Retina (tissue), 1 donor: ENCODE measurements at regions not wholly inside any gene's neighbourhood (a gene's known extent, or its start where the extent isn't known, plus 50 kb on each side); places are given as distances from the start of the nearest gene placed in this dataset.
A peak's percentile ranks its signal among the peaks of the same experiment; 100 is the strongest.
"Not testable (repeated sequence)": the region's sequence is repeated elsewhere in the genome, so short reads cannot be mapped to it uniquely, and the experiment has no call there.

Source experiments
- DNase-seq: peaks from one replicate; pipeline ENCODE4 v3.0.0-alpha.2; 2016

DNA sequence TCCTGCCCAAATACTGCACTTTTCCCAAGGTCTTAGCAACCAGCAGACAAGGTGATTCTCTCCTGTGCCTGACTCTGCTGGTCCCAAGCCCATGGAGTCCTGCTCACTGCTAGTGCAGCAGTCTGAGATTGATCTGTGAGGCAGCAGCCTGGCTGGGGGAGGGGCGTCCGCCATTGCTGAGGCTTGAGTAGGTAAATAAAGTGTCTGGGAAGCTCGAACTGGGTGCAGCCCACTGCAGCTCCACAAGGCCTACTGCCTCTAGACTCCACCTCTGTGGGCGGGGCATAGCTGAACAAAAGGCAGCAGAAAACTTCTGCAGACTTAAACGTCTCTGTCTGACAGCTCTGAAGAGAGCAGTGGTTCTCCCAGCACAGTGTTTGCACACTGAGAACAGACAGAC is 258.7 kb downstream of the ABCC12 start:
- not testable (repeated sequence) for DNase-seq

GRCh38 chr16:47895146-47895545 is 260.6 kb downstream of the ABCC12 start:
- no peak for DNase-seq

GRCh38 chr16:47892999-47893398 is 262.8 kb downstream of the ABCC12 start:
- peak; percentile 24 for DNase-seq

DNA sequence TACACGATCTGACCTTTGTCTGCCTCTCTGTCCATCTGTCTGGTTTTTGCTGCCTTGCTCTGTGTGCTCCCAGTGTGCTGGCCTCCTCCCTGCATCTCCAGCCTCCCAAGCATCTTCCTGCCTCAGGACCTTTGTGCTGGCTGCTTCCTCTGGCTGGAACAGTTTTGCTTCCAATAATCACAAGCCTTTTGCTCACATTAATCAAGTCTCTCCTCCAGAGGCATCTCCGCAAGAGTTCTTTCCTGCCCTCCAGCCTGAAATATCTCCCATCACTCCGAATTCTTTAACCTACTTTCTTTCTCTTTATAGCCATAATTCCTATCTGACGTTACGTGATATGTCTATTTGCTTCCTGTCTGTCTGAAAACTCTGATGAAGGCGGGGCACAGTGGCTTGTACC is 267.1 kb downstream of the ABCC12 start:
- no peak for DNase-seq

DNA sequence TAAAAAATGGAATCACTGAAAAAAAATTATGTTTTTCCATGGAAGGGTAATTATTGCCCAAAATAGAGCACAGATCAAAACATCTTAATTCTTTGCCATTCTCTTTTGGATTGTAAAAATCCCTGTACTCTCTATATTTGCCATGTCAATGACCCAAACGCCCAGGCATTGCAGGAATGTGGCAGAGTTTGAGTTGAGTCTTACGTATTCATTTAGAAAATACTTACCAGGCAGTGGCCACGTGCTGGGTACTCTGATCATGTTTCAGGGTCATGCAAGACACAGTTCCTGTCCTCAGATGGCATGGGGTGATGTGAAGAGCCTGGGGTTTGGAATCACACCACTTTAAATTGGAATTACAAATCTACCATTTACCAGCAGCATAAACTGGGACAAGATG is 267.7 kb downstream of the ABCC12 start:
- no peak for DNase-seq

DNA sequence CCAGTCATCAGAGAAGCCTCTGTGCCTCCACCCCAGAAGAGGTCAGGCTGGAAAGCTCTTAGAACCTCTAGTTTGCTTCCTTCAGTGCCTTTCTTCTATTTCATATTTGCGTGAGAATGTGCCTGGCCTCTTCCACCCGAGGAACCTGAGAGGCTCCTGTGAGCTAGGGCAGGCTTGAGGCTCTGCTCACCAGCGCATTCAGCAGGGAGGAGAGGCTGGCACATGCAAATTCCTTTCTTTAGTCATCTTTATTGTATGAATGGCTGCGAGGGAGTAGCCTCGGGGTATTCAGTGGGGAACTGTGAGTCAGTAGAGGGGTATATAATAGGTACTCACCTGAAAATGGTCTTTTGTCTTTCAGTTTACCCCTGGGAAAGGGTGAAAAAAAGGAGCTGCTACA is 268.3 kb downstream of the ABCC12 start:
- peak; percentile 53 for DNase-seq

DNA sequence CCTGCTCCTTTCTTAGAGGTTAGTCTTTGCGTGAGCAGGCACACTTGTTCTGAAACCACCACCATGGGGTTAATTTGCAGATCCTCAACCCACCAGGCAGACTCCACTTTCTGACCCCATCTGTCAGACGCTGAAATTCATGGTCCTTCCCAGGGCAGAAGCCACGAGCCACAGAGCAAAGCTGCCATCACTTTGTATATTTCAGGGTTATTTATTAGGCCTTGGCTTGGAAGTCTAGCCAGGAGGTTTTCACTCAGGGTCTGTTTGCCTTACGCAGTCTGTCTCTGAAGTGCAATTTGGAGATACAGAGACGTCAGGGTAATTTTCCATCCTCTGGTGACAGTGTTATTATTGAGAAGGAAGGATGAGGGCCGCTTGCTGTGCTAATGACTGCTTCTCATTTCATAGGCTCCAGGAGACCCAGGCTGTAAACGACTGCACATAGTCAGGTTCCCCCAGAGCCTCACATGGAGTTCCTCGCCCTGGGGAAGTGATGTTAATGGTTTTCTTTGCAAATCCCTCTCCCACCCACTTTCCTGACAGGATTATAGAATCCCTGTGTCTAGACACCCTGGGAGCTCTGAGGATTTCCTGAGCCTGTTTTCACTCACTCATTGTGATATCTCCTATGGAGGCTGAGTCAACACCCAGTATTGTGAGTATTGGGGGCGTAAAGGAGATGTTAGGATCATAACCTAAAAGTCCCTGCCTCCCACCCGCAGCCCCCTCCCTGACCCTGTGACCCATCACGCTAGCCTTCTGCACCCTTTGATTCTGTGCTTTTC is 269.0 kb downstream of the ABCC12 start:
- DNase-seq = peak; percentile 61

GRCh38 chr16:47886139-47886538 is 269.7 kb downstream of the ABCC12 start:
- DNase-seq = no peak

DNA sequence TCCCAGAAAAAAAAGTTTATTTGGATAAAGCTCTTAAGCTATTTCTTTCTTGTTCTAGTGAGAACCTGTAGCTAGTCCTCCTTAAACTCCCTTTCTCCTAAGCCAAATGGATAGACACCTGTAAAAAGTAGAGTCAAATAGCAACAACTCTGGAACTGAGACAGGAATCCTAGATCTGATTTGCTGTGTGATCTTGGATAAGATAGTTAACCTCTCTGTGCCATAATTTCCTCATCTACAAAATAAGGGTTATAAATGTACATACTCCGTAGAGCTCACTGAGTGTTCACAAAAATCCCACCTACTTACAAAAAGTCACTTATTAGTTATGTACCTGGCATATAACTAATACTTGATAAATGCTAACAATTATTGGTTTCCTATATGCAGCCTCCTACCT is 270.3 kb downstream of the ABCC12 start:
- no peak for DNase-seq

DNA sequence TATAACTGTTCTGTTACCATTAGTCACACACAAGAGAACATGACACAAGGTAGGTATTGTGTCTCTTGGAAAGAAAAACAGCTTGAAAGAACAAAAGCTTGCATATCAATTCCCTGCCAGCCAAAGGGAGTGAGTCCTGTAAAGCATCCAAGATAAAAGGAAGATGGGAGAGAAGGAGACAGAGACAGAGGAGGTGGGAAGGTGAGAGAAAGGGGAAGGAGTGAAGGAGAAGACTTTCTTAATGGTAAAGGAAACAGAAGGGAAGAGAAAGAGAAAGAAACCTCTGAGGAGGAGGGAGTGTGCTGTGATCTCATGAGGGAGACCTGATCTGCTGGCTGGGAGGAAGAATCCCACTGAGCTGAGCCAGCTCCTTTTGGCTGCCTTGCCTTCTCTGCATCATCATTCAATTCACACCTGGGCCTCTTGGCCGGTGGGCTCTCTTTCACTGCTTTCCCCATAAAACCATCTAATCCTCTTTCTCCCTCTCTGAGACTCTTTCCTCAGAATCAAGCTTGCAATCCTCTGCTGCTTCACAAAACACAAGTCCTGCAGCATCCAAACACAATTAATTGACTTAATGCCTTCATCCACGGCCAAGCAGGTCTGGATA is 271.6 kb downstream of the ABCC12 start:
- no peak for DNase-seq

DNA sequence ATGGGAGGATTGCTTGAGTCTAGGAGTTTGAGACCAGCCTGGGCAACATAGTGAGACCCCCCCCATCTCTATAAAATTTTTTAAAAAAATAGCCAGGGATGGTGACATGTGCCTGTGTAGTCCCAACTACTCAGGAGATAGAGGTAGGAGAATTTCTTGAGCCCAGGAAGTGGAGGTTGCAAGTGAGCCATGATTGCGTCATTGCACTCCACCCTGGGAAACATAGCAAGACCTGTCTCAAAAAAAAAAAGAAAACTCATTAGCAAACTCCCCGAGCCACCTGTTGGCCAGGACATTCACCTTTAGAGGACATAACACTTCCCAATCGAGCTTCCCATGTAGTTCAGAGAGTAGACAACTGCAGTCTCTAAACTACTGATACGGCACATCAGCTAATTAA is 274.2 kb downstream of the ABCC12 start:
- DNase-seq = no peak

DNA sequence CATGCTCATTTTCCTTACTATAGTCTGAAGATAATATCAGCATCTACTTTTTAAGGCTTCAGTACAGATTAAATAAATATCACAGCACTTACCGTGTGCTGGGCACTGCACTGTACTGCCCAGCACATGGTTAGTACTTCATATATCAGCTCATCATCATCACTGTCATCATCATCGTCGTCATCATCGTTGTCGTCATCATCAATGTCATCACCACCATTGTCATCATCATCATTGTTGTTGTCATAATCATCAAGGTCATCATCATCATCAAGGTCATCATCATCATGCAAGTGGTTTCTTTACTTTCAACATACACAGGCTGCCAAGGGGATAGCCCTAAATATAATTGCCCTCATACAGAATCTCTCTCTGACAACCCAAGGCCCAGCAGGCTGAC is 275.1 kb downstream of the ABCC12 start:
- no peak for DNase-seq

DNA sequence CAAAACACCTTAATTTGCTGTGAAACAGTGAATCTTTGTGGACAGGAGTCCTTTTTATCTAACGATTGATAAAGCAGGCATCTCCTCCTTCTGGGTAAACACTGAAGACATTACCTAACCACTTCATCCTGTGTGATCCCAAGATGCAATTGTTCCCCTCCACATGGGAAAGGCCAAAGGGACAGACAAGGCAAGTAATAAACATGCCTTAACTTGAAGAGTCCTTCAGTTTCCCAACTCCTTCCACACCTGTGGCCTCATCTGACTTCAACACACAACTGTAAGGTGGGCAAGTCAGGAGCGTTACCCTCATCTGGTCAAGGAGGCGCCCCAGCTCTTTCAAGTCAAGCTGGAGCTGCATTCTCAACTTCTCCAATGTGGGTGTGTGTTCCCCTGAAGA is 278.6 kb downstream of the ABCC12 start:
- no peak for DNase-seq

- no peak for DNase-seq
Observed at GRCh38 chr16:47876511-47876910, 279.3 kb downstream of the ABCC12 start.

- DNase-seq = no peak
Observed at GRCh38 chr16:47873434-47873833, 282.4 kb downstream of the ABCC12 start.

- no peak for DNase-seq
Observed at GRCh38 chr16:47872225-47872624, 283.6 kb downstream of the ABCC12 start.

DNA sequence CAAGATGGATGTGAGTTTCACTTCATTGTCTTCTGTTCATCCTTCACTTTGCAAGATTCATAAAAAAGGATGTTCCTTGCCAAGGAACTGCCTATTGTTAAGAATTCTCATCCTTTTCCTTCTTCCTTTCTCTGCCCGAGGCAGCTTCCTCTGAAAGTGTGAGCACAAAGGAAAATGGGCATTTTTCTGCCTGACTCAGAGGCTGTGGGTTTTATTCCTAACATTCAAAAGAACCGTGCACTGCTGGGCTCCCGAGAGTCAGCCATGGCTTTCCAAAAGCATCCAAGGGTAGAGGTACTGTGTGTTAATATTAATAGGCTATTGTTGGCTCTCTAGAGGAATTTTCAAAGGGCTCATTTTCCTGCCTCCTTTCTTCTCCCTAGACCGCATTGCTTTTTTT is 289.4 kb downstream of the ABCC12 start:
- no peak for DNase-seq

- no peak for DNase-seq
Observed at GRCh38 chr16:47865337-47865855, 290.4 kb downstream of the ABCC12 start.

DNA sequence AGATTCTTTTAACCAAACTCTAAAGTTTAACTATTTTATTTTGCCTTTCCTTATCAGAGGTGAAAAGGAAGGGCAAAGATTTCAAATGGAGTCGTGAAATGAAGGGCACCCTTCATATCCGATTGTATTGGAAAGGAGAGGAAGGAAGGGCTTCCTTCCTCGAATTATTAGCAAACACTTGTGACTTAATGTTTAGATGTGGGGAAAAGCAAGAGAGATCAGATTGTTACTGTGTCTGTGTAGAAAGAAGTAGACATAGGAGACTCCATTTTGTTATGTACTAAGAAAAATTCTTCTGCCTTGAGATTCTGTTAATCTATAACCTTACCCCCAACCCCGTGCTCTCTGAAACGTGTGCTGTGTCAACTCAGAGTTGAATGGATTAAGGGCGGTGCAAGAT is 291.5 kb downstream of the ABCC12 start:
- not testable (repeated sequence) for DNase-seq

DNA sequence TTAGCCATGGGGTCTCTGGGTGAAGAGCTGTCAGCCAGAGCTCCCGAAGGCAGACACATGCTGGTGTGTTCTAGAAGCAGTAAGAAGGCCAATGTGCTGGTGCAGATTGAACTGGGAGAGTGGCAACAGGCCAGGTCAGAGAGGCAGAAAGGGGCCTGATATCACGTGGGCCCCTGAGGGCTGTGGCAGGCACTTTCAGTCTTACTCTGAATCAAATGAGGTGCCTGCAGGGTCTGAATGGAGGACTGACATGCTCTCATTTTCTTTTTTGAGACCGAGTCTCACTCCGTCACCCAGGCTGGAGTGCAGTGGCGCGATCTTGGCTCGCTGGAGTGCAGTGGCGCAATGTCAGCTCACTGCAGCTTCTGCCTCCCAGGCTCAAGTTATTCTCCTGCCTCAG is 293.8 kb downstream of the ABCC12 start:
- DNase-seq = no peak

- DNase-seq = no peak
Observed at GRCh38 chr16:47858333-47858982, 297.3 kb downstream of the ABCC12 start.

GRCh38 chr16:47855431-47855830 is 300.4 kb downstream of the ABCC12 start:
- DNase-seq = no peak

DNA sequence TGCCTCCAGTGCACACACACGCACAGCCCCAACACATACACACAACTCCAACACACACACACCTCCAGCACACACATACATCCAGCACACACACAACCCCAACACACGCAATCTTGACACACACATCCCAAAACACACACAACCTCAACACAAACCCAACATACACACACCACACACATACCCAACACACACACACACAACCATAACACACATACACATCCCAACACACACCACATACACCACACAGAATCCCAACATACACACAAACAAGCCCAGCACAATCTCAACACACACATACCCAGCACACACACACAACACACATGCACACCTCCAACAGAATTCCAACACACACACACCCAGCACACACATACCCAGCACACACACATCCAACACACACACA is 301.1 kb downstream of the ABCC12 start:
- no peak for DNase-seq

- DNase-seq = no peak
Observed at GRCh38 chr16:47852991-47853390, 302.8 kb downstream of the ABCC12 start.
